AG10803 (cell line): ENCODE measurements at regions not wholly inside any gene's neighbourhood (a gene's known extent, or its start where the extent isn't known, plus 50 kb on each side); places are given as distances from the start of the nearest gene placed in this dataset.

Experiments used
- DNase-seq: peaks from one replicate; pipeline ENCODE4 v3.0.0; 2010; ENCODE audit warnings: low read depth
- H3K4me3 ChIP-seq: 2 replicates; pipeline ENCODE4 v1.5.1; 2011; ENCODE audit warnings: mild to moderate bottlenecking, low read length, control low read depth
- CTCF ChIP-seq: conservative IDR thresholded peaks from 2 replicates; pipeline ENCODE4 v1.5.1; 2011; ENCODE audit warnings: mild to moderate bottlenecking, low read length, control low read depth, inconsistent platforms

- no peak overlapping the region for H3K4me3 ChIP-seq
- TF ChIP-seq CTCF, result no peak
- no peak for DNase-seq
These were observed 341.2 kb downstream of the PTPRU start for GRCh38 chr1:29577512-29577911.

DNA sequence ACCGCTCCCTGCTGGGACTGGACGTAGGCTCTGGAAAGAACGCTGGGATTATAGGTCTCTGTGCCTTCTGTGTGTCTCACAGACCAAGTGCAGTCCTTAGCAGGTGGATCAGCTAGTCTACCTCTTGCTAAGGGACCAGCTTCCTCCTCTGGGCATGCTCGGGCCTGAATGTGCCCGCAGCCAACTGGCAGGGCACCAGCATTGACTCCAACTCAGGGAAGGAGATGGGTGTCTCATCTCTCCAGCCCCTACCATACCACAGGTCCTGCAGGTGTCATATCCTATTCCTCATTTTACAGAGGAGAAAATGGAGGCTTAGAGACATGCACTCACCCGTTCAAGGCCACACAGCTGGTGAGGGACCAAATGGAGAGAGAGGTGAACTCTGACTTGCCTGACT lies 340.2 kb downstream of the PTPRU start:
- TF ChIP-seq CTCF, result no peak
- no peak overlapping the region for H3K4me3 ChIP-seq
- no peak for DNase-seq

DNA sequence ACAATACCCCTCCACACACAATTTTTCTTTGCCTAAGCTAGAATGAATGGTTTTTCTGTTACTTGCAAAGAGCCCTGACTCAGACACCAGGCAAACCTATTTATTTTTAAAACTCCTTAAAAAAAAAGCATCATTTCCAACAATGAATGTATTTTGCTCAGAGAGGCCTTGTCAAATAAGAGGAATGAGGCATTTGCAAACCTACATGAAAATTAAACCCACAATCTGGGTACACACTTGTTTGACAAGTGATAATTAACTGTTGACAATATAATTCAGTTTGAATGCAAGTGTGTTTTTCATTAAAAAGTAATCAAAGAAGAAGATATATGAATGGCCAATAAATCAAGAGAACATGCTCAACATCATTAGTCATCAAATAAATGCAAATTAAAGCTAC lies 339.5 kb downstream of the PTPRU start:
- H3K4me3 ChIP-seq, result no peak overlapping the region
- DNase-seq, result peak; percentile 4
- TF ChIP-seq CTCF, result no peak

DNA sequence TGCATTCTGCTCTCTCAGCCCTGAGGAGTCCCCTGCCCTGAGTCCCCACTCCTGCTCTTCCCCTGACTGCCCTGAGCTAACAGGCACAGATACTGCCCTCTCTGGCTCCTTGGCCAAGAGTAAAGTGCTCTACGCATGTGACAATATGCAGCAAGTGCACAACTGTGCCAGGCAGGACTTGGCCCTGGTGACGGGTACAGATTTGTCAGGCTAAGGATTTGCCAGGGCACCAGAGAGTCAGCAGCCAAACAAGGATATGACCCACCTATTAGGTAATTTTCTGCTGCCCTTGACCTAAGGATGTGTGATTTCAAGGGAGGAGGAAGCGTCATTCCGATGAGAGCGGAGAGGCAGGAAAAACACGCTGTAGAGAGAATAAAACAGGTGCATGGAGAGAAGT lies 339.0 kb downstream of the PTPRU start:
- DNase-seq, result no peak
- no peak overlapping the region for H3K4me3 ChIP-seq
- no peak for TF ChIP-seq CTCF

- no peak for TF ChIP-seq CTCF
- DNase-seq, result no peak
- no peak overlapping the region for H3K4me3 ChIP-seq
These were observed 338.5 kb downstream of the PTPRU start for GRCh38 chr1:29574871-29575270.

- DNase-seq, result peak; percentile 77
- no peak overlapping the region for H3K4me3 ChIP-seq
- no peak for TF ChIP-seq CTCF
These were observed 333.8 kb downstream of the PTPRU start for GRCh38 chr1:29569971-29570634.

DNA sequence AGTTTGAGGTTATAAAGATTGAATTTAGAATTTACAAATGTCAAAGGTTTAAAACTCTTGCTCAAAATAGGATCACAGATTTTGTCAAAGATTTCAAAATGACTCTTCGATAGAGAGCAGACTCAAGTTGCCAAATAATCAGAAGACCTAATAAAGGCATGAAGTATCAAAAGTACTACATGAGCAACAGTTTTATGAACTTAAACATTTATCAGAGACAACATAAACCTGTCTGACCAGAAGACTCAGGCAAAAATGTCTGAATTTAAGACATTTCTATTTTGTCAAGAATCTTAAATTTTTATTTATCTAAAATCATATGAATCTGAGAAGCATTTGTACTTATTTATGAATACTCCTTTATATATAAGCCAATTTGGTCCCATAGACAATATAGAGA lies 330.9 kb downstream of the PTPRU start:
- TF ChIP-seq CTCF, result no peak
- DNase-seq, result no peak
- H3K4me3 ChIP-seq, result no peak overlapping the region
